SKM-1 treated with dmso at 0.1 percent for 144 hours (cell line): ENCODE measurements at regions not wholly inside any gene's neighbourhood (a gene's known extent, or its start where the extent isn't known, plus 50 kb on each side); places are given as distances from the start of the nearest gene placed in this dataset.

Experiments
- DNase-seq: peaks from one replicate; lab custom pipeline; 2025; ENCODE audit not compliant: unreplicated experiment; lab: John Stamatoyannopoulos, UW

DNA sequence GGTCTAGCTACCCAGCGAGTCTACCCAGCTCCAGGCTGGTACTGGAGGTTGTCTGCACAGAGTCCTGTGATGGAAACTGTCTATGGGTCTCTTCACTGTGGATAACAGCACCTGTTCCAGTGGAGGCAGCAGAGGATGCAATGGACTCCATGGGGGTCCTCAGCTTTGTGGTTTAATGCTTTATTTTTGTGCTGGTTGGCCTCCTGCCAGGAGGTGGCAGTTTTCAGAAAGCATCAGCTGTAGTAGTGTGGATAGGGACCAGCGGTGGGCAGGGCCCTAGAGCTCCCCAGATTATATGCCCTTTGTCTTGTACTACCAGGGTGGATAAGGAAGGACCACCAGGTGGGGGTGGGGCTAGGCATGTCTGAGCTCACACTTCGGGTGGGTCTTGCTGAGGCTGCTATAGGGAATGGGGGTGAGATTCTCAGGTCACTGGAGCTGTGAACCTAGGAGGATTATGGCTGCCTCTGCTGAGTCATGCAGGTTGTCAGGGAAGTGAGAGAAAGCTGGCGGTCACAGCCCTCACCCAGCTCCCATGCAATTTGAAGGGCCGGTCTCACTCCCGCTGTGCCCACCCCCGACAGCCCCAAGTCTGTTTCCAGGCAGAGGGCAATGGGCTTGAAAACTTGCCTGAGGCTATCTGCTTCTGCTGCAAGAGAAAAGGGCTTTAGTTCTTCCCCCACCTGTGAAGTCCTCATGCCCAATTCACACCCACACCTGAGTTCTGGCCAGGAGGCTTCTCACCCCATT is 397.1 kb downstream of the TLE1 start:
- no peak for DNase-seq

DNA sequence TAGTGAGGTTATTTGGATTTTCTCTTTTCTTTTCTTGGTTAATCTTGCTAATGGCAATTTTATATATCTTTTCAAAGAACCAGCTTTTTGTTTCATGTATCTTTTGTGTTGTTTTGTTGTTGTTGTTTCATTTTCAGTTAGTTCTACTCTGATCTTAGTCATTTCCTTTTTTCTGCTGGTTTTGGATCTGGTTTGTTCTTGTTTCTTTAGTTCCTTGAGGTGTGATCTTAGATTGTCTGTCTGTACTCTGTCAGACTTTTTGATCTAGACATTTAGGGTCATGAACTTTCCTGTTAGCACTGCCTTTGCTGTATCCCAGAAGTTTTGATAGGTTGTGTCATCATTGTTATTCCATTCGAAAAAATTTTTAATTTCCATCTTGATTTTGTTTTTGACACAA is 399.7 kb downstream of the TLE1 start:
- DNase-seq = no peak

DNA sequence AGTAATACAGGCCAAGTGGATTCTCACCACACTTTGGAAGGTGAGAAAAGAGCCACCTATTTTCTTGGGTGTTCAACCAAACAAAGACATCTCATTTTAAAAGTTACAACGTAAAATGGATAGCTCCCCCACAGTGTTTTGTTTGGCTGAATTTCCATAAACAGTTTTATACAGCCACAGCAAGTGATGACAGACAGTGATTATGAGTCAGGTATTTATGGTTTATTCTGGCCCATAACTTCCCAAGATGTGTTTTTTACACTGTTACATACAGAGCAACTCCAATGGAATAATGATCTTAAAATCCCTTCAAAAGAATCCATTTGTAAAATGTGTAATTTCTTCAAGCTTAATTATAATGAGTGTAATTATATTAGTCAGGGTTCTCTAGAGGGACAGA is 421.3 kb downstream of the TLE1 start:
- no peak for DNase-seq

DNA sequence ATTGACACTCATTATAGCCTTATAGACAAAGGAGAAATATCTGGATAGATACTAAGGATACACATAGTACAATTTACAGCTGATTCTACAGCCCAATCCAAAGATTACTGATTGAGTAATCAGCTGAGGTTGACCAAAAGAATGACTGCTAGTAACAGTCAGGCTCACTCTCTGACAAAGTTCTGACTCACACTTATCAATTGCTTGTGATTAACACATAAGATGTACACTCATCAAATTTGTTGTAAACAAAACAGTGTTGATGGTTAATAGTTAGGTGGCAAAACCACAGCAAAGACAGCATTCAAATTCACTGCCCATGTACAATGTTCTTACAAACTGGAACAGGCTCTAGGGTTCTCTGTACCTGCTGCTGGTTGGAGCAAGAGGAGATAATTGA is 422.7 kb downstream of the TLE1 start:
- DNase-seq = no peak

DNA sequence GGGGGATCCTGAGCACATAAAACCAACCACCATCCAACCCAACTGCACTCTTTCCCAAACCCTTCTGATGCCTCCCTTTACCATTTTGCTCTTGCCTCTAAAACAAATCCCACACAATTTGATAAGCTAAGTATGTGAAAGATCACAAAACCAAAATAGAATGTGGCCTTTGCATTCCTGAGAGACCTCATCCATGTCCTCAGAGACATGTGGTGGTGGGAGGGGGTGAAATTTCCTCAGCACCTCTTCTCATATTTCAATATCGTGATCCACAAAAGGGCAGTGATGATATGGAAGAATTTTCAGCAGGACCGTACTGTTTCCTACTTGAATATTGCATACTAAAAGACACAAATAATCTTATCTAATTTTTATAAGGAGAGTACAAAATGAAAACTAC is 423.3 kb downstream of the TLE1 start:
- no peak for DNase-seq

DNA sequence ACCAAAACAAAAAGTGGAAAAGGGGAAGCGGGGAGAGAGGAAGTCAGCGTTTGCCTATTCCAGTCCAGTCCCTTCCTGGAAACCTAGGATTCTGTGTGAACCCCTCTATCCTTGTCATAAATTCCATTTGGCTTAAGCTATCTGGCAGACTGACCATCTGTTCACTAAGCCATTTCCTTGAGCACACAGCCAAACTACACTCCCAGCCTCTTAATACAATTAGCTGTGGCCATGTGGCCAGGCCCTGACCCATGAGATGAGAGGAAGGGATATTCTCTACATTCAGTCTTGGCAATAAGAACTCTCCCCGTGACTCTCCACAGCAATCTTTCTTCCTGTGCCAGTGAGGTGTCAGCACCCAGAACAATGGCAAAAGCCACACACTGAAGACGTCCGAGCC is 424.8 kb downstream of the TLE1 start:
- DNase-seq = no peak

DNA sequence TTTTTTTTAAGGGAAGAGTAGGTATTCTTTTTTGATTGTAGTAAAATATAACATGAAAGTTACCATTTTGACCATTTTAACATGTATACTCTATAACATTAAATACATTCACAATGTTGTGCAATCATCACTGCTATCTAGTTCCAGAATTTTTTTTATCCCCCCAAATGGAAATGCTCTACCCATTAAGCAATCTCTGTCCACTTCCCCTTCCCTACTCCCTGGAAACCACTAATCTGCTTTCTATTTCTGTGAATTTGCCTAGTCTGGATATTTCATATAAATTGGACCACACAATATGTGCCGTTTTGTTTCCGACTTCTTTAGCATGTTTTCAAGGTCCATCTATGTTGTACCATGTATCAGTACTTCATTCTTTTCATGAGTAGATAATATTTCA is 429.5 kb downstream of the TLE1 start:
- no peak for DNase-seq

DNA sequence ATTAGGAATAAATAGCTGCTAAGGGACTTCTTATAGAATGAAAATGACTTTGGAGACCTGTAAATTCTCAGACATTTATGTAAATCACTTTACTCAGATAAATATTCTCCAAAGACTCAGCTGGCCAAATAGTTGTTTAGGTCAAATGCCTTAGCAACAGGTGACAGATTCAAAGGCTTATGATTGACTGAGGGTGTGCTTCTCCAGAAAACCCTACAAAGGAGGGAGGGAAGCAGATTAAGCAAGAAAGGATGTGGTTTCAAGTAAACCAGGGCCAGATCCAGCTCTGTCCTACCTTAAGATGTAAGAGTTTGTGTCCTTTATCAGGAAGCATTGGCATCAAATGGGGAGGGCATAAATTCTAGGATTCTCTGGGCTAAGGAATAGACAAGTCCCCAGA is 433.0 kb downstream of the TLE1 start:
- no peak for DNase-seq

DNA sequence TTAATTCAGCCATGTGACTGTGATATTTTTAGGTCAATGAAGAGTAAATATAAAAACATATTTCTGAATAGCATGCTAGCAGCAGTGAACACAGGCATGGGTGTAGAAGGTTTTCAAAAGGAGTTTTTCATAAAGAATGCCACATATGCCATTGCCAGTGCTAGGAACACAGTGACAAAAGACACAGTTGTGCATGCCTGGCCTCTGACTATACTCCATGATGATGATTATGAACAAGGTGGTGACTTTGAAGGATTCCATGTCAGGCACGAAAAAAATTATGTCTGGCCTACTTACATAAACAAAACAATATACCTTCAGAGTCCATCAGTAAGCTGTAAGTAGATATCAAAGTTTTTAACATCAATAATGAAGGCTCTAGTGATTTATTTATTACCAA is 438.7 kb downstream of the TLE1 start:
- no peak for DNase-seq

DNA sequence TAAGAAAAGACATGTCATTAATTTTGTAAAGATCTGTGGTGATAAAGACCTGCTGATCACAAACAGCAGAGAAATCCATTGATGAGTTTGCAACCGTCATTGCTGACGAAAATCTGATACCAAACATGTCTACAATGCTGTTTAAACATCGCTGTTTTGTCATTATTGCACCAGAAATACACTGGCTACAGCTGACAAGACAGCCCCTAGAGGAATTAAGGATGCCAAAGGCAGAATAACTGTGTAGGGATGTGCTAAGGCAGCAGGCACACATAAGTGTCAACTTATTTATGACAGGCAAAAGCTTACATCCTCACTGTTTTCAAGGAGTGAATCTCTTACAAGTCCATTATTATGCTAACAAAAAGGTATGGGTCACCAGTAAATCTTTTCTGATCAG is 439.3 kb downstream of the TLE1 start:
- no peak for DNase-seq

DNA sequence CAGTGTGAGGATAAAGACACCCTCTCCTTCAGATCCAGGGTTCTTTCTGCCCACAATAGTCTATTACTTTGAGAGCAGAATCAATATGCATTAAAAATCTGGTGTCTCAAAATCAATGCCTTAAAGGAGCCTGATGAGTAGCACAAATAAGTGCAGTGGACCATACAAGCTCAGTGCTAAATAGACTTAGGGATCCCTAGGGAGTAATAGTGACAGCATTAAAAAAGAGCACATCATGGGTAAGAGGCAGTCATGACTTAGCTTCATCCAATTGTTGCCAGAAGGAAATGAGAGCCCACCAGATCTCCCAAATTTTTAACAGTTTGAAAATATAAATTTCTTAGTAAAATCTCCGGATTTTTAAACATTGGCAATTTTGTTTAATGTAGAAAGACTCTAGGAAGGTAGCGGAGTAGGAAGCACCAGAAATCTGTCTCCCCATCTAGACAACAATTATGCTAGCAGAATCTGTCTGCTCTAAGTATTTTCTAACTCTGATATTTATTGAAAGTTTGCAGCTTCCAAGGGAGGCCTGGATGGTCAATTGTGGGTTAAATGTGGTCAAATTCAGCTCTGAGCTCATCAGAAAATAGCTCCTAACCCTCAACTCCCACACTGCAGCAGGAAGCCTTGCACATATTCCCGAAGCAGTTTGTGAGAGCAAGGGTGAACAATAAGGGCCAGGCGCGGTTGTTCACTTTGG is 443.9 kb downstream of the TLE1 start:
- DNase-seq = no peak

DNA sequence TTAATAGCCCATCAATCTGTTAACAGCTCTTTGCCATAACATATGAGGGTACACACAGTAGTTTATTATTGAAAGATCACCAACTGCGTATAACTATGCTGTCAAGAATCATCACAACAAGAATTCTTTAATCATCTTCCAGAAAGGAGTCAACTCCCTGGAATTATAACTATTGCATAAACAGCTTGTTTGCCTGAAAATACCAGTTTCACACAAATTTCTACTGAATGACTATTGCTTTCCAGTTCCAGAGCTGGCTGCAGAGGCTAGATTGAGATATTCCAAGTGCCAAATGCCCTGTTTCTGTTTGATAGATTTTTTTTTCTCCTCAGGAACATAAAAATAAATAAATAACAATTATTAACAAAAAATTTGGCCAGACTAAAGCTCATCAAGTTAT is 444.7 kb downstream of the TLE1 start:
- no peak for DNase-seq

DNA sequence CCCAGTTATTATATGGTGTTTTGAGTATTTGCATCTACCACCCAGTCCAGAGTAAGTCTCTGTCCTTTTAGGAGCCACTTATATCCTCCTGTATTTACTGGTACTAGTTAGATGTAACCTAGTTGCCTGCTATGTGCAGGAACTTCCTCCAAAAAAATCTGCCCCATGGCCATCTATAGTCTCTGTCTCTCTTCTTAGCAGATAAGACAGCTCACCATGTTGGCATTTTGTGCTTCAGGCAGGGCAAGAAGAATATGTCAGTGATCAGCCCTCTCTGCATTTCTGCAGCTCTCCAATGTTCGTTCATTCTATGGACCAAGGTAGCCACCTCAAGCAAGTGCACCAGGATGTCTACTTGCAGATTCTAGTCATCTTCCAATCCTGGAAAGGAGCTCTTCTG is 446.5 kb downstream of the TLE1 start:
- DNase-seq = no peak

DNA sequence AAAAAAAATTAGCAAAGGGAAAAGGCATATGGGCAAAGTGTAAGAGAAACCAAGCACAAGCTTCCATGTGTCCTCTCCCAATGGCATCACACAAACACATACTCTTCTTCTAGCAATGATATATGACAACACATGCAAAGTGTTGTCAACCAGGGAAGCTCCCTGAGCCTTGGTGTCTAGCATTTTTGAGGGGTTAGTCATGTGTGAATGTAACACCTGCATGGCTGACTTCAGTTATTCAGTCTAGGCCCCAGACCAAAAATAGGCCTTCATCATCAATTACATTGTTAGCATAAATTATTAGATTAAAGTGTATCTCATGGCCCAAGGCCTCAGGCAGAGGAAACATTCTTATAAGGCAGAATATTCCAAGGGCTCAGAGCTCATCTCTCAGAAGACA is 450.0 kb downstream of the TLE1 start:
- DNase-seq = no peak

DNA sequence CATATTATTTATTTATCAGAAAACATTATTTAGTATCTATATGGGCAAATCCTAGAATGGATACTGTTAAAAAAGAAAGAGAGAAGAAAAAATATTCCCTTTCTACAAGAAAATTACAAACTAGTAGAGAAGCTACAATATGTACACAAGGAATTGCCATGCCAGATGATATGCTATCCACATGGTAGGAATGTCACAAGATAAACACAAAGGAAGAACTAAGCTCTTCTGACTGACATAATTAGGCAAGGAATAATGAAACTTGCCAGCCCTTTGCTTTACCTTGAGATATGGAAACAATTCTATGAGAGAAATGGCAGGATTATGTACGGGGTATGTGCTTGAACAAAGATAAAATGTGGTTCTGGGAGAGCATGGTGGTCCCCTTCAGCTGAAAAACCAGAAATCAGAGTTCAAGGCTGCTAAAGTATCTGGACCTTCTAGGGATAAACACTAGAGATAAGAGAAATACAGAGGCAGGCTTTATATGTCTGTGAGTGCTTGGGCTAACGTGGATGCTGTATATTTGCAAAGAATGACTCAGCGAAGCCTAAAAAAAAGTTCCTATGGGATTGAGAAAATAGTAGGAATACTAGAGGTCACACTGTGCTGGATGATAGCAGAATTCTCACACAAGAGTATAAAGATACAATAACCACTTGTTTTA is 451.6 kb downstream of the TLE1 start:
- DNase-seq = no peak

DNA sequence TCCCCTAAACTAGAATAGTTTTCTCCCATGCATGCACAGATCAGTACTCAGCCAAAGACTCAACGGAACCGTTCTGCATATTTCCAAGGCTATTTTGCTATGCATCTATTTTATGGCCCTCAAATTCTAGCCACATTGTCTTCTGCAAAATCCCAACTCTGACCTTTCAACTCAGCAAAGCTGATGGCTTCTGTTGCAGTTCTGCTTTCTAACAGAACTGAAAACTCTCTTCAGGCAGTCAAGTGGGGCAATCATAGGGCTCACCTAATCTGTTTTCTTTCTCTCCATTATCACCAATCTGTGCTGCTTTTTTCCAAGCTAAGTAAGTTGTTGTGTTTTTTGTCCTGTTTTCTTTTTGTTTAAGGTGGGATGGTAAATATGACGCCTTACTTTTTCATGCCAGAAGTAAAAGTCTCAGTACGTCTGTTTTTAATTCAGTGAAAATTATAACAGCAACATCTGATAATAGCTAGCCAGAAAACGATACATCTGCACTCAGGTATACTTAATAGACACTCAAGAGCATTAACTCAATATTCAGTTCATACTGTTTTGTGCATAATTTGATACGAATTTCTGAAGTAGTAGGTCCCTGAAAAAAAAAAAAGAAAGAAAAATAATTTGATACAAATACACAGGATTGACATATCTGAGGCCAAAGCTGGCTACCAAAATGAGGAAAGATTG is 454.3 kb downstream of the TLE1 start:
- DNase-seq = no peak

DNA sequence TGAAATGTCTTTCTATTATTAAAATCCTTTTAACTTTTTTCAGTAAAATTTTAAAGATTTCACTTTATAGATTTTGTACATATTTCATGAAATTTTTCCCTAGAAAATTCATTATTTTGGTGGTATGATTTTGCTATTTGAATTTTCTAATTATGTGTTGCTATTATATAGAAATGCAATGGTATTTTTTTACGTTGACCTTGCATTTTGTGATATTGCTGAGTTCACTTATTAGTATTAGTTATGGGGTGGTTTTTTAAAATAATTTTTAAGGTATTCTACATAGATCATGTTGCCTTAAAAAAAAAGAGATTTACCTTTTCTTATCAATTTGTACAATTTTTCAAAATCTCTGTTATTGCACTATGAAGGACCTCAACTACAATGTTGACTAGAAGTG is 458.3 kb downstream of the TLE1 start:
- no peak for DNase-seq

DNA sequence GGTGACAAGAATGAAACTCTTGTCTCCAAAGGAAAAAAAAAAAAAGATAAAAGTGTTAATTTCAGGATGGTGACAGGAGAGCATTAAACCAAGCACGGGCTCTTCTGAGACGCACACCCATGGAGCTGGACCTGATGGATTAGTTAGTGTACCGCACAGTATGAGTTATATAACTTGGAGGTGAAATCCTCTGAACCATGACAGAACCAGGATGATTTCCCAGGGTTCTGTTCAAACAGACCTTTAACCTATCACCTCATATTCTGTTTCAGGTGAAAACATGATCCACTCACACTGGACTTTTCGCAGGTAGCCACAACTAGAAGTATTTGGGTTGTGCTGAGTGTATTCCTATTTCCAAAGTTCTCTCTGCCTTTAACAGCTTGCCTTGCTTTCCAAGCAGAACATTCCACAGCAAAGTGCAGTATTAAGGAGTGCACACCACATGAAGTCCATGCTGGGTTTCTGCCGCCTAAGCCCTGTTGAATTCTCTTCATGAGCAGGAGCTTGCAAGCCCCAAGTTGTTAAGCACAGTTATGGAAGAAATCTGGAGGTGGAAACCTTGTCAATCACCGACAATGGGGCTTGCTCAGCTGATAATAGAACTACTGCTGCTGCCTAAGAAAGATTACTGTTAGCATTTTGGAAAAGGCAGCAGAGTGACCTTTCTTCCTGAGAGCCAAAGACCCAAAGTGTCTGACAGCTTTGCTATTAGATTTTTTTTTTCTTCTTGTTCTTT is 461.7 kb downstream of the TLE1 start:
- DNase-seq = no peak

DNA sequence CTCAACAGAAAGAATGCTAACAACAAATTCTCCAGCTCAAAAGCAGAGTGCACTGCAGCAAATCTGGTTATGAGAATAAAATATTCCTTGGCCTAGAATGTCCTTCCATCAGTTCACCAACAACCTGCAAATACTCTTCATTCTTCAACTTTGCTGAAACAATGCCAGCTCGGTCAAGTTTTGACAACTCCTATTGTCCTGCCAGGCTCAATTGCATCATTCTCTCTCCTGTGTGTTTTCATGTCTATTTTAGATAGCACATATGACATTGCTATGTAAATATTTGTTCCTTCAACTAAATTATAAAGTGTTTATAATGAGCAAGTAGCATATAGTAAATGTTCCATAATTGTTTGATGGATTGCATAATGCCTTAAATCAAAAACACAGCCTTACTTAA is 463.8 kb downstream of the TLE1 start:
- DNase-seq = no peak

DNA sequence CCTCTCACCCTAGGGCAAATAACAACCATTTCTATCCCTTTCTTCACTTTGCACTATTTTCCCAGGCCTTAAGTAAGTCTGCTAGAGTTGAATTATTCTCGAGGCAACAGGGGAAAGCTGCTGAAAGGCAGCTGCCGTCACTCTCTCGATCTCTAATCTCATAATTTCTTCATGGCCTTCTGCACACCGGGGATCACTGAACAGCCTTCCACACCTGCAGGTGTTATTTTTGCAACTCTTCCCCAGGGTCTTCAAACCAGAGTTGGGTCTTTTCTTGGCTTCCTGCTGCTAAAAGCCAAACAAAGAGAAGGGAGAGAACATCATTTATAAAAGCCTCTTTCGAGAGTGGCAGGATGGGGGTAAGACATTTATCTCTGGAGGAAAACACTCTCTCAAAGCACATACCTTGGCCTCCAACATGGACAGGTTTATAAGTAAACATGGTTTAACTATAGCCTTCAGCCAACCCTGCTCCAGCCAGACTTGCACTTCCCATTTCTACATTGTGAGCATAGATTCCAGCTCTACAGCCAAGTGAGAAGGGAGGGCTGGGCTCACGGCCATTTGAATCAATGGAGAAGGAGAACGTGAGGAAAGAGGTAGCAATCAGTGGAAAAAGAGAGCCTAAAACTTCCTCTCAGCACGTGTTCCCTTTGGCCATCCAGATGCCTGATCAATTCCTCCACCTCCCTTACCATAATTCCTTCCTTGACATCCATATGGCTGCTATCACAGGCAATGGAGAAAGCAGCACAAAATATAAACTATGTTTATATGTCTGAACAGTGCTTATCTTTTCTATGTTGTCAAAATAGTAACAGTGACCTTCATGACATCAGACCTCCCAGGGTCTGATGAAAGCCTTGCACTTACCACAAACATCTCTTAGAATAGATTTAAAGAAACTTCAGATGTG is 464.9 kb downstream of the TLE1 start:
- DNase-seq = no peak
